ENCODE measurements at regions not wholly inside any gene's neighbourhood (a gene's known extent, or its start where the extent isn't known, plus 50 kb on each side); places are given as distances from the start of the nearest gene placed in this dataset.
"Not testable (repeated sequence)": the region's sequence is repeated elsewhere in the genome, so short reads cannot be mapped to it uniquely, and the experiment has no call there.

- DNase-seq (ENCODE audit: low read depth in 4 of 4, low spot score in 3 of 4): no peak
Observed at GRCh38 chr21:15301736-15302135, 236.9 kb upstream of the NRIP1 start.

GRCh38 chr21:15306271-15306670 lies 241.5 kb upstream of the NRIP1 start:
- no peak for DNase-seq (ENCODE audit: low read depth in 4 of 4, low spot score in 3 of 4)

GRCh38 chr21:15308333-15308732 lies 243.5 kb upstream of the NRIP1 start:
- no peak for DNase-seq (ENCODE audit: low read depth in 4 of 4, low spot score in 3 of 4)

- DNase-seq (ENCODE audit: low read depth in 4 of 4, low spot score in 3 of 4): no peak
Observed at GRCh38 chr21:15309022-15309590, 244.3 kb upstream of the NRIP1 start.

- DNase-seq (ENCODE audit: low read depth in 4 of 4, low spot score in 3 of 4): no peak
Observed at GRCh38 chr21:15309721-15310120, 244.9 kb upstream of the NRIP1 start.

- no peak for DNase-seq (ENCODE audit: low read depth in 4 of 4, low spot score in 3 of 4)
Observed at GRCh38 chr21:15311510-15311909, 246.7 kb upstream of the NRIP1 start.

GRCh38 chr21:15317034-15317433 lies 252.2 kb upstream of the NRIP1 start:
- not testable (repeated sequence) for DNase-seq (ENCODE audit: low read depth in 4 of 4, low spot score in 3 of 4)

GRCh38 chr21:15319727-15320126 lies 254.9 kb upstream of the NRIP1 start:
- no peak for DNase-seq (ENCODE audit: low read depth in 4 of 4, low spot score in 3 of 4)

- DNase-seq (ENCODE audit: low read depth in 4 of 4, low spot score in 3 of 4): no peak
Observed at GRCh38 chr21:15324542-15324941, 259.7 kb upstream of the NRIP1 start.

GRCh38 chr21:15326032-15326867 lies 261.4 kb upstream of the NRIP1 start:
- DNase-seq (ENCODE audit: low read depth in 4 of 4, low spot score in 3 of 4): no peak

- DNase-seq (ENCODE audit: low read depth in 4 of 4, low spot score in 3 of 4): no peak
Observed at GRCh38 chr21:15327637-15328265, 263.0 kb upstream of the NRIP1 start.

GRCh38 chr21:15329191-15329590 lies 264.4 kb upstream of the NRIP1 start:
- no peak for DNase-seq (ENCODE audit: low read depth in 4 of 4, low spot score in 3 of 4)

- DNase-seq (ENCODE audit: low read depth in 4 of 4, low spot score in 3 of 4): no peak
Observed at GRCh38 chr21:15330872-15331271, 266.1 kb upstream of the NRIP1 start.

- DNase-seq (ENCODE audit: low read depth in 4 of 4, low spot score in 3 of 4): no peak
Observed at GRCh38 chr21:15332572-15332971, 267.8 kb upstream of the NRIP1 start.

- no peak for DNase-seq (ENCODE audit: low read depth in 4 of 4, low spot score in 3 of 4)
Observed at GRCh38 chr21:15333136-15333710, 268.4 kb upstream of the NRIP1 start.

- no peak for DNase-seq (ENCODE audit: low read depth in 4 of 4, low spot score in 3 of 4)
Observed at GRCh38 chr21:15333951-15334350, 269.2 kb upstream of the NRIP1 start.

- DNase-seq (ENCODE audit: low read depth in 4 of 4, low spot score in 3 of 4): no peak
Observed at GRCh38 chr21:15343066-15343465, 278.3 kb upstream of the NRIP1 start.

- DNase-seq (ENCODE audit: low read depth in 4 of 4, low spot score in 3 of 4): no peak
Observed at GRCh38 chr21:15352009-15352408, 287.2 kb upstream of the NRIP1 start.

GRCh38 chr21:15353546-15353945 lies 288.7 kb upstream of the NRIP1 start:
- no peak for DNase-seq (ENCODE audit: low read depth in 4 of 4, low spot score in 3 of 4)

GRCh38 chr21:15354516-15354915 lies 289.7 kb upstream of the NRIP1 start:
- no peak for DNase-seq (ENCODE audit: low read depth in 4 of 4, low spot score in 3 of 4)

- no peak for DNase-seq (ENCODE audit: low read depth in 4 of 4, low spot score in 3 of 4)
Observed at GRCh38 chr21:15355066-15355465, 290.3 kb upstream of the NRIP1 start.

GRCh38 chr21:15359251-15359650 lies 294.5 kb upstream of the NRIP1 start:
- no peak for DNase-seq (ENCODE audit: low read depth in 4 of 4, low spot score in 3 of 4)
